ENCODE measurements at regions not wholly inside any gene's neighbourhood (a gene's known extent, or its start where the extent isn't known, plus 50 kb on each side); places are given as distances from the start of the nearest gene placed in this dataset.
A peak's percentile ranks its signal among the peaks of the same experiment; 100 is the strongest.

GRCh38 chr1:193707271-193708021 lies 521.0 kb upstream of the B3GALT2 start:
- peak overlapping the region in 1 of 6 donors; percentile 22 for H3K27ac Mint-ChIP-seq
- peaks cover 0 to 3% (median 0%) of the 10 kb centered on the region in 3 donors for H3K27me3 Mint-ChIP-seq (ENCODE audit: low read depth in 3 of 3)
- H3K4me3 Mint-ChIP-seq, result peak overlapping the region in 2 of 5 donors; percentile 1 to 10
- DNase-seq, result no peak
- no peaks in the 10 kb centered on the region for H3K36me3 Mint-ChIP-seq
- peaks cover 13% of the 10 kb centered on the region in 2 donors for H3K4me1 Mint-ChIP-seq
- H3K9me3 Mint-ChIP-seq, result no peaks in the 10 kb centered on the region

DNA sequence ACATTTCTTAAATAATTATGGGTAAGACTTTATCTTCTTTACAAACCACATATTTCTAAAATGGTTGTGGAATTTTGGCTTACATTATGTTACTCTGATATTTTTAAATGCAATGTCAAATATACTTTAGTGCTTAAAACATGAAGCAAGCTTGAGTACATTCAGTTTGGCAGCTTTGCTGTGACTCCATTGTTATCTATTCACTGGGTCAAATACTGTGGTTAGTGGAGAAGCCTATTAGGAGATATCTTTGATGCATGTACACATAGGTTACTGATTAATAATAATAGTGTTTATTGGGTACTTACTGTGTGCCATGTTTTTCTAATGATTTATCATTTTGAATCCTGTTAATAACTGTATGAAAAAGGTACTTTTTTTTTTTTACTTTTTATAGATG lies 520.4 kb upstream of the B3GALT2 start:
- H3K36me3 Mint-ChIP-seq, result no peaks in the 10 kb centered on the region
- H3K27ac Mint-ChIP-seq, result no peak overlapping the region
- no peak overlapping the region for H3K4me3 Mint-ChIP-seq
- H3K9me3 Mint-ChIP-seq, result no peaks in the 10 kb centered on the region
- peaks cover 0 to 3% (median 0%) of the 10 kb centered on the region in 3 donors for H3K27me3 Mint-ChIP-seq (ENCODE audit: low read depth in 3 of 3)
- DNase-seq, result no peak
- peaks cover 13% of the 10 kb centered on the region in 2 donors for H3K4me1 Mint-ChIP-seq

DNA sequence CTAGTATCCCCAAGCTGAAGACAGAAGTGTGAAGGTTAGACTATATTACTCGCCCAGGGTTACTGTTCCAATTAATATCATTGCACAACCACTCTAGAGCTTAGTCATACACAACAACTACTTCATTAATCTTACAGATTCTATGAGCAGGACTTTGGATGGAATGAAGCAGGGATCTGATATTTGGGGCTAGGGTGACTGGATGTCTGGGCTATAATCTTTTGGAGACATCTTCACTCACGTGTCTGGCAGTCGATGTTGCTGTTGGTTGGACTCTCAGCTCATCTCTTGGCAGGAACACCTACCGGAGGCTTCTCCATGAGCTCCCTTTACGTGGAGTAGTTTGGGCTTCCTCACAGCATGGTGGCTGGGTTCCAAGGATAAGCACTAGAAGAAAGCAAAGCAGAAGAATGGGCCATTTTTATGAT lies 519.2 kb upstream of the B3GALT2 start:
- H3K4me3 Mint-ChIP-seq, result no peak overlapping the region
- H3K4me1 Mint-ChIP-seq, result peaks cover 13% of the 10 kb centered on the region in 2 donors
- no peaks in the 10 kb centered on the region for H3K9me3 Mint-ChIP-seq
- peaks cover 0 to 3% (median 0%) of the 10 kb centered on the region in 3 donors for H3K27me3 Mint-ChIP-seq (ENCODE audit: low read depth in 3 of 3)
- H3K27ac Mint-ChIP-seq, result no peak overlapping the region
- H3K36me3 Mint-ChIP-seq, result no peaks in the 10 kb centered on the region
- DNase-seq, result no peak

- H3K9me3 Mint-ChIP-seq, result no peaks in the 10 kb centered on the region
- no peak overlapping the region for H3K27ac Mint-ChIP-seq
- peaks cover 13% of the 10 kb centered on the region in 2 donors for H3K4me1 Mint-ChIP-seq
- no peak overlapping the region for H3K4me3 Mint-ChIP-seq
- no peaks in the 10 kb centered on the region for H3K36me3 Mint-ChIP-seq
- peaks cover 0 to 3% (median 0%) of the 10 kb centered on the region in 3 donors for H3K27me3 Mint-ChIP-seq (ENCODE audit: low read depth in 3 of 3)
- no peak for DNase-seq
These were observed 517.2 kb upstream of the B3GALT2 start for GRCh38 chr1:193703655-193704054.

GRCh38 chr1:193703121-193703520 lies 516.7 kb upstream of the B3GALT2 start:
- H3K4me3 Mint-ChIP-seq, result no peak overlapping the region
- peaks cover 0 to 3% (median 0%) of the 10 kb centered on the region in 3 donors for H3K27me3 Mint-ChIP-seq (ENCODE audit: low read depth in 3 of 3)
- no peaks in the 10 kb centered on the region for H3K9me3 Mint-ChIP-seq
- H3K4me1 Mint-ChIP-seq, result peaks cover 10% of the 10 kb centered on the region in 2 donors
- no peak overlapping the region for H3K27ac Mint-ChIP-seq
- DNase-seq, result no peak
- no peaks in the 10 kb centered on the region for H3K36me3 Mint-ChIP-seq

- Mint-ChIP-seq H3K9me3 (no peaks in the 10 kb centered on the region), H3K4me1 (no peaks in the 10 kb centered on the region), H3K4me3 (no peak overlapping the region), H3K27me3 (ENCODE audit: low read depth in 3 of 3) (peaks cover 0 to 3% (median 0%) of the 10 kb centered on the region in 3 donors), H3K36me3 (no peaks in the 10 kb centered on the region), H3K27ac (no peak overlapping the region)
- DNase-seq, result no peak
These were observed 515.3 kb upstream of the B3GALT2 start for GRCh38 chr1:193701759-193702158.

- H3K36me3 Mint-ChIP-seq, result no peaks in the 10 kb centered on the region
- H3K9me3 Mint-ChIP-seq, result no peaks in the 10 kb centered on the region
- DNase-seq, result no peak
- H3K27ac Mint-ChIP-seq, result no peak overlapping the region
- no peaks in the 10 kb centered on the region for H3K4me1 Mint-ChIP-seq
- H3K4me3 Mint-ChIP-seq, result no peak overlapping the region
- peaks cover 0 to 3% (median 0%) of the 10 kb centered on the region in 3 donors for H3K27me3 Mint-ChIP-seq (ENCODE audit: low read depth in 3 of 3)
These were observed 514.4 kb upstream of the B3GALT2 start for GRCh38 chr1:193700710-193701355.

- no peaks in the 10 kb centered on the region for H3K36me3 Mint-ChIP-seq
- H3K27ac Mint-ChIP-seq, result no peak overlapping the region
- no peaks in the 10 kb centered on the region for H3K9me3 Mint-ChIP-seq
- no peaks in the 10 kb centered on the region for H3K4me1 Mint-ChIP-seq
- H3K4me3 Mint-ChIP-seq, result no peak overlapping the region
- H3K27me3 Mint-ChIP-seq (ENCODE audit: low read depth in 3 of 3), result peaks cover 0 to 3% (median 0%) of the 10 kb centered on the region in 3 donors
- no peak for DNase-seq
These were observed 512.8 kb upstream of the B3GALT2 start for GRCh38 chr1:193699261-193699660.

- Mint-ChIP-seq H3K4me3 (no peak overlapping the region), H3K4me1 (no peaks in the 10 kb centered on the region), H3K9me3 (no peaks in the 10 kb centered on the region), H3K27ac (no peak overlapping the region), H3K36me3 (no peaks in the 10 kb centered on the region), H3K27me3 (ENCODE audit: low read depth in 3 of 3) (no peaks in the 10 kb centered on the region)
- DNase-seq, result no peak
These were observed 511.4 kb upstream of the B3GALT2 start for GRCh38 chr1:193697776-193698175.

DNA sequence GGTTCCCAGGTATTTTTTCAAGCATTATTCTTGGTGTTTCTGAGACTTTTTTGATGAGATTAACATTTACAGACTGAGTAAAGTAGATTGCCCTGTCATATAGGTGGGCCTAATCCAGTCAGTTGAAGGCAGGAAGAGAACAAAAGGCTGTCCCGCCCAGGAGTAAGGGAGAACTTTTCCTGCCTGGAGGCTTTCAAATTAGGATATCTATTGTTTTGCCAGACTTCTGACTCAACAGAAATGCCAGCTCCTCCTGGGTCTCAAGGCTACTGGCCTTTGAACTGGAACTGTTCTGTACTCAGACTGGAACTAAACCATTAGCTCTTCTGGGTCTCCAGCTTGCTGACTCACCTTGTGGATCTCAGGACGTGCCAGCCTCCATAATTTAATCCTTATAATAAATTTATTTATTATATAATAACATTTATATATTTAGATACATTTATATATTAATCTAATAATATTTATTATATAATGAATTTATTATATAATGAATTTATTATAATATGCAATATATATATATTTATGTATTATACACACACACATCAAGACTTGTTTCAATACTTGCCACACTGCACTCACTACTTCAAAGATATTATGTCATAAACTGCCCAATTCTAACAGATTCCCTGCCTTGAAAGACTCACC lies 510.8 kb upstream of the B3GALT2 start:
- DNase-seq, result no peak
- no peak overlapping the region for H3K27ac Mint-ChIP-seq
- no peaks in the 10 kb centered on the region for H3K36me3 Mint-ChIP-seq
- no peak overlapping the region for H3K4me3 Mint-ChIP-seq
- no peaks in the 10 kb centered on the region for H3K27me3 Mint-ChIP-seq (ENCODE audit: low read depth in 3 of 3)
- no peaks in the 10 kb centered on the region for H3K9me3 Mint-ChIP-seq
- H3K4me1 Mint-ChIP-seq, result no peaks in the 10 kb centered on the region

DNA sequence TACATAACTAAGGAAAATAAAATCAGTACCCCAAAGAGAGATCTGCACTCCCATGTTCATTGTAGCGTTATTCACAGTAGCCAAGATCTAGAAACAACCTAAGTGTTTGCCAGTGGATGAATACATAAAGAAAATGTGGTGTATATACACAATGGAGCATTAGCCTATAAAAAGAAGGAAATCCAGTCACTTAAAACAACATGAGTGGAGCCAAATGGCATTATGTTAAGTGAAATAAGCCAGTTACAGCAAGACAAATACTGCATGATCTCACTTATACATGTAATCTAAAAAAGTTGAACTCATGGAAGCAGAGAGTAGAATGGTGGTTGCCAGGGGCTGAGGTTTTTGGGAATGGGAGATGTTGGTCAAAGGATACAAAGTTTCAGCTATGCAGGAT lies 508.3 kb upstream of the B3GALT2 start:
- Mint-ChIP-seq H3K27me3 (ENCODE audit: low read depth in 3 of 3) (no peaks in the 10 kb centered on the region), H3K27ac (no peak overlapping the region), H3K9me3 (no peaks in the 10 kb centered on the region), H3K36me3 (no peaks in the 10 kb centered on the region), H3K4me1 (no peaks in the 10 kb centered on the region), H3K4me3 (no peak overlapping the region)
- DNase-seq, result no peak

GRCh38 chr1:193685986-193686385 lies 499.6 kb upstream of the B3GALT2 start:
- H3K9me3 Mint-ChIP-seq, result no peaks in the 10 kb centered on the region
- H3K4me3 Mint-ChIP-seq, result no peak overlapping the region
- H3K4me1 Mint-ChIP-seq, result no peaks in the 10 kb centered on the region
- H3K36me3 Mint-ChIP-seq, result no peaks in the 10 kb centered on the region
- H3K27me3 Mint-ChIP-seq (ENCODE audit: low read depth in 3 of 3), result peaks cover 0 to 2% (median 0%) of the 10 kb centered on the region in 3 donors
- no peak for DNase-seq
- H3K27ac Mint-ChIP-seq, result no peak overlapping the region

DNA sequence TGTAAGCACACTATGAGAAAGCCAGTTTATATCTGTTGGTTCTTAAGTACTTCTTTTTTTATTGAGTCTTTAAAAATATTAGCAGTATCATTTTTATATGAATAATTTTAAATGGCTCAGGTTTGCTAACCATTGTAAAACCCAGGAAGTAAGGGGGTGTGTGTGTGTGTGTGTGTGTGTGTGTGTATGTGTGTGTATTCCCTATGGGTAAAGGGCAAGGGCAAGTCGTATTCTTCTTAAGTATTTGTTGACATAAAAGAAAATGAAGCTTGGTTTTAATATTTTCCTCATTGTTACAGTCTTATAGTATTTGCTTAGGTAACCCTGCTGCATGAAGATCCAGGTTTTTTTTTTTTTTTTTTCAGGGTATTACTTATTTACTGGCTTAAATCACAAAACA lies 495.0 kb upstream of the B3GALT2 start:
- Mint-ChIP-seq H3K36me3 (no peaks in the 10 kb centered on the region), H3K27me3 (ENCODE audit: low read depth in 3 of 3) (no peaks in the 10 kb centered on the region), H3K27ac (no peak overlapping the region), H3K9me3 (no peaks in the 10 kb centered on the region), H3K4me3 (no peak overlapping the region), H3K4me1 (no peaks in the 10 kb centered on the region)
- DNase-seq, result no peak

- no peak for DNase-seq
- Mint-ChIP-seq H3K4me3 (no peak overlapping the region), H3K9me3 (no peaks in the 10 kb centered on the region), H3K36me3 (no peaks in the 10 kb centered on the region), H3K27me3 (ENCODE audit: low read depth in 3 of 3) (no peaks in the 10 kb centered on the region), H3K27ac (no peak overlapping the region), H3K4me1 (no peaks in the 10 kb centered on the region)
These were observed 494.5 kb upstream of the B3GALT2 start for GRCh38 chr1:193680924-193681316.
